ENCODE measurements at regions not wholly inside any gene's neighbourhood (a gene's known extent, or its start where the extent isn't known, plus 50 kb on each side); places are given as distances from the start of the nearest gene placed in this dataset.
"Not testable (repeated sequence)": the region's sequence is repeated elsewhere in the genome, so short reads cannot be mapped to it uniquely, and the experiment has no call there.

- FAIRE-seq, result not testable (repeated sequence)
Measured at GRCh38 chr9:22225856-22226255, 216.8 kb upstream of the CDKN2B start.

- peak; percentile 80 for FAIRE-seq
Measured at GRCh38 chr9:22227986-22228385, 218.6 kb upstream of the DMRTA1 start.

- FAIRE-seq, result no peak
Measured at GRCh38 chr9:22228542-22228941, 218.1 kb upstream of the DMRTA1 start.

- FAIRE-seq, result no peak
Measured at GRCh38 chr9:22229069-22229468, 217.6 kb upstream of the DMRTA1 start.

GRCh38 chr9:22231309-22231708, 215.3 kb upstream of the DMRTA1 start:
- not testable (repeated sequence) for FAIRE-seq

- FAIRE-seq, result no peak
Measured at GRCh38 chr9:22232971-22233370, 213.7 kb upstream of the DMRTA1 start.

- FAIRE-seq, result no peak
Measured at GRCh38 chr9:22237497-22238363, 208.9 kb upstream of the DMRTA1 start.

GRCh38 chr9:22238809-22239684, 207.6 kb upstream of the DMRTA1 start:
- peak; percentile 77 for FAIRE-seq

GRCh38 chr9:22240619-22241018, 206.0 kb upstream of the DMRTA1 start:
- no peak for FAIRE-seq

GRCh38 chr9:22241024-22241423, 205.6 kb upstream of the DMRTA1 start:
- no peak for FAIRE-seq

GRCh38 chr9:22241611-22242010, 205.0 kb upstream of the DMRTA1 start:
- no peak for FAIRE-seq

- FAIRE-seq, result peak; percentile 49
Measured at GRCh38 chr9:22244139-22245011, 202.2 kb upstream of the DMRTA1 start.

- FAIRE-seq, result no peak
Measured at GRCh38 chr9:22255337-22255736, 191.3 kb upstream of the DMRTA1 start.

- no peak for FAIRE-seq
Measured at GRCh38 chr9:22256381-22256780, 190.2 kb upstream of the DMRTA1 start.

- no peak for FAIRE-seq
Measured at GRCh38 chr9:22257026-22257816, 189.4 kb upstream of the DMRTA1 start.

- no peak for FAIRE-seq
Measured at GRCh38 chr9:22265038-22265437, 181.6 kb upstream of the DMRTA1 start.

GRCh38 chr9:22265534-22265933, 181.1 kb upstream of the DMRTA1 start:
- FAIRE-seq, result no peak

GRCh38 chr9:22274477-22274876, 172.1 kb upstream of the DMRTA1 start:
- FAIRE-seq, result no peak

GRCh38 chr9:22278426-22278825, 168.2 kb upstream of the DMRTA1 start:
- no peak for FAIRE-seq

GRCh38 chr9:22279636-22280035, 167.0 kb upstream of the DMRTA1 start:
- FAIRE-seq, result no peak

GRCh38 chr9:22285066-22285465, 161.6 kb upstream of the DMRTA1 start:
- no peak for FAIRE-seq

GRCh38 chr9:22286661-22287060, 160.0 kb upstream of the DMRTA1 start:
- no peak for FAIRE-seq

Measured in colon (tissue), 2 donors.